ENCODE measurements at regions not wholly inside any gene's neighbourhood (a gene's known extent, or its start where the extent isn't known, plus 50 kb on each side); places are given as distances from the start of the nearest gene placed in this dataset.

DNA sequence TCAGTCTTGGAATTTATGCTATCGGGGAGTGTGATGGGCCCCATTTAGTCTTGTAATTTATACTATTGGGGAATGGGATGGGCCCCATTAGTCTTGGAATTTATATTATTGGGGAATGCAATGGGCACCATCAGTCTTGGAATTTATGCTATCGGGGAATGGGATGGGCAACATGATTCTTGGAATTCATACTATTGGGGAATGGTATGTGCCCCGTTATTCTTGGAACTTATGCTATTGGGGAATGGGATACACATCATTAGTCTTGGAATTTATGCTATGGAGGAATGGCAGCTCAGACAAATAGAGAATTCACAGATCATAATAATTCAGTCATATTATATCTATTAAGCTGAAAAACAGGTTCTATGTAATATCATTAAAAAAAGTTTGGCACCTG, 300.3 kb downstream of the SMOC2 start:
- TF ChIP-seq EZH2 (IDR thresholded peaks at IDR 0.05; ENCODE audit: low read depth): no peak
- no peak for TF ChIP-seq CTCF (conservative IDR thresholded peaks at IDR 0.05)
